Mammary epithelial cell (primary cell): ENCODE measurements at regions not wholly inside any gene's neighbourhood (a gene's known extent, or its start where the extent isn't known, plus 50 kb on each side); places are given as distances from the start of the nearest gene placed in this dataset.

Source experiments
- EZH2 ChIP-seq: IDR thresholded peaks from 2 replicates; pipeline ENCODE4 v1.6.1; 2012; ENCODE audit warnings: low read length, inconsistent platforms, borderline replicate concordance
- TF ChIP-seq, protein P1 (sequence below), 2 donors: IDR thresholded peaks in 1 of 2; conservative IDR thresholded peaks in 1 of 2; 2 replicates each; pipeline ENCODE4 v1.5.1; 2011 to 2012; ENCODE audit warnings: inconsistent platforms in 2 of 2, low read length in 2 of 2, mild to moderate bottlenecking in 2 of 2, control low read depth in 1 of 2, low read depth in 1 of 2; ENCODE audit not compliant: insufficient read depth in 1 of 2; ENCODE audit errors: extremely low read depth in 1 of 2

- TF ChIP-seq EZH2: no peak
- TF ChIP-seq, protein P1, sequence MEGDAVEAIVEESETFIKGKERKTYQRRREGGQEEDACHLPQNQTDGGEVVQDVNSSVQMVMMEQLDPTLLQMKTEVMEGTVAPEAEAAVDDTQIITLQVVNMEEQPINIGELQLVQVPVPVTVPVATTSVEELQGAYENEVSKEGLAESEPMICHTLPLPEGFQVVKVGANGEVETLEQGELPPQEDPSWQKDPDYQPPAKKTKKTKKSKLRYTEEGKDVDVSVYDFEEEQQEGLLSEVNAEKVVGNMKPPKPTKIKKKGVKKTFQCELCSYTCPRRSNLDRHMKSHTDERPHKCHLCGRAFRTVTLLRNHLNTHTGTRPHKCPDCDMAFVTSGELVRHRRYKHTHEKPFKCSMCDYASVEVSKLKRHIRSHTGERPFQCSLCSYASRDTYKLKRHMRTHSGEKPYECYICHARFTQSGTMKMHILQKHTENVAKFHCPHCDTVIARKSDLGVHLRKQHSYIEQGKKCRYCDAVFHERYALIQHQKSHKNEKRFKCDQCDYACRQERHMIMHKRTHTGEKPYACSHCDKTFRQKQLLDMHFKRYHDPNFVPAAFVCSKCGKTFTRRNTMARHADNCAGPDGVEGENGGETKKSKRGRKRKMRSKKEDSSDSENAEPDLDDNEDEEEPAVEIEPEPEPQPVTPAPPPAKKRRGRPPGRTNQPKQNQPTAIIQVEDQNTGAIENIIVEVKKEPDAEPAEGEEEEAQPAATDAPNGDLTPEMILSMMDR (conservative IDR thresholded peaks at IDR 0.05 in 1 of 2, IDR thresholded peaks at IDR 0.05 in 1 of 2; ENCODE audit: extremely low read depth in 1 of 2, insufficient read depth in 1 of 2, low read depth in 1 of 2, low read length in 2 of 2): no peak
These were observed 60.1 kb upstream of the PFN2 start for GRCh38 chr3:150030841-150031240.
